GM18951 (cell line): ENCODE measurements at regions not wholly inside any gene's neighbourhood (a gene's known extent, or its start where the extent isn't known, plus 50 kb on each side); places are given as distances from the start of the nearest gene placed in this dataset.

Experiments
- POLR2A ChIP-seq: IDR thresholded peaks from 4 replicates; pipeline ENCODE4 v1.6.1; 2011; ENCODE audit warnings: mild to moderate bottlenecking; ENCODE audit not compliant: insufficient read length, insufficient read depth; ENCODE audit errors: extremely low read depth
- in situ Hi-C: fragments of 300-500 bp; cut with MboI; formaldehyde crosslinking; loops from one replicate; pipeline ENCODE4 v1.12.0; 2022; ENCODE audit warnings: low sequenced_read_pairs, mixed read lengths, inconsistent platforms; ENCODE audit not compliant: unreplicated experiment

- no peak for TF ChIP-seq POLR2A
- in situ Hi-C loops, result no loop called here
Measured at GRCh38 chr9:14508884-14509283, 184.3 kb downstream of the ZDHHC21 start.

GRCh38 chr9:14501366-14501765 is 187.4 kb upstream of the NFIB start:
- in situ Hi-C loops, result no loop called here
- no peak for TF ChIP-seq POLR2A

GRCh38 chr9:14500705-14501104 is 186.8 kb upstream of the NFIB start:
- in situ Hi-C loops, result no loop called here
- no peak for TF ChIP-seq POLR2A

DNA sequence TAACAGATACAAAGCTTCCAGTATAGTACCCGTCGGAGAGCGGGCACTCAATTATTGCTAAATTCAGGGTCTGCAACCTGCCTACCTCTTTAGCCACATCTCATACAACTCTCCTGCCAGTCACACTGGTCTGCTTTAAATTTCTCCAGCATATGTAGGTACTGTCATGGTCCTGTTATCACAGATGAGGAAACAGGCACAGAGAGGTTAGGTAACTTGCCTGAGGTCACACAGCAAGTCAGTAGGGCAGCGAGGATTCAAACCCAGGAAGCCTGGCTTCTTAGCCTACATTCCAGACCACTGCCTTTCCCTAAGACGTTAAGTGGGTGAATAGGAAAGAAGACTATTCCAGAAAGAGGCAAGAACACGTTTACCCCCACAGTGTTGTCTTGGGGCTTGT is 186.0 kb upstream of the NFIB start:
- no peak for TF ChIP-seq POLR2A
- in situ Hi-C loops, result no loop called here

DNA sequence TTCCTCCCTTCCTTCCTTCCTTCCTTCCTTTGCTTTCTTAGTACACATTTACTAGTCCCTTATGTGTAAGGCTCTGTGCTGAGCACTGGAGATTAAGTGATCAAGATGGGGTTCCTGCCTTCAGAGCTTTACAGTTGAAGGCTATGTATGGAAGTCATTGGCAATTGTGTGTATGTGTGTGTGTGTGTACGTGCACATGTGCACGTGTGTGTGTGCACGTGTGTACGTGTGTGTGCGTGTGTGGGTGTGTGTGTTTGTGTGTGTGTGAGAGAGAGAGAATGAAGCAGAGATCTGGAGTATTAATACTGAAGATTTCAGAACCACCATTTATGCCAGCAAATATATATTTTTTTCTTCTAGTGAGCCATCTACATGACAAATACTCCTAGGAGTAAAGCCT is 184.9 kb upstream of the NFIB start:
- TF ChIP-seq POLR2A, result no peak
- in situ Hi-C loops, result no loop called here

DNA sequence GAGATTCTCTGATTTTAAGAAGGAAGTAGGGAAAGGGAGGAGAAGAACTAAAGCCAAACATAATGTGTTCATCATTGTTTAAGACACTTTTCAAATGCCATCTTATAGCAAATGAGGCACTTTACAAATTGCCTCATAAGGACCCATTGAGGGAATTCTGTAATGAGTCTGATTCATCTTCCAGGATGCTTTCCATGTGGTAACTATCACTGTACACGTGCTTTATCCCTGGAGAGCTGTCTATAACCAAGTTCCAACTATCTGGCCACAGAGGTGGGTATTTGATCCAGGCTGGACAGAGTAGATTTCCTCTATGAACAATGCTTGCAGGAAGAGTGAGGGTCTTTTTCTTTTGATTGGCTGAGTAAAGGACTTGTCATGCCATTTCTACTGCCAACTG is 183.5 kb upstream of the NFIB start:
- in situ Hi-C loops, result no loop called here

GRCh38 chr9:14488421-14489190 is 174.7 kb upstream of the NFIB start:
- in situ Hi-C loops, result no loop called here
- TF ChIP-seq POLR2A, result no peak

More for the DNA sequence above, 183.5 kb upstream of the NFIB start:
- TF ChIP-seq POLR2A, result no peak

- in situ Hi-C loops, result no loop called here
- TF ChIP-seq POLR2A, result no peak
Measured at GRCh38 chr9:14487547-14488185, 173.7 kb upstream of the NFIB start.

- TF ChIP-seq POLR2A, result no peak
- in situ Hi-C loops, result no loop called here
Measured at GRCh38 chr9:14485366-14485765, 171.4 kb upstream of the NFIB start.

GRCh38 chr9:14482856-14483255 is 168.9 kb upstream of the NFIB start:
- TF ChIP-seq POLR2A, result no peak

DNA sequence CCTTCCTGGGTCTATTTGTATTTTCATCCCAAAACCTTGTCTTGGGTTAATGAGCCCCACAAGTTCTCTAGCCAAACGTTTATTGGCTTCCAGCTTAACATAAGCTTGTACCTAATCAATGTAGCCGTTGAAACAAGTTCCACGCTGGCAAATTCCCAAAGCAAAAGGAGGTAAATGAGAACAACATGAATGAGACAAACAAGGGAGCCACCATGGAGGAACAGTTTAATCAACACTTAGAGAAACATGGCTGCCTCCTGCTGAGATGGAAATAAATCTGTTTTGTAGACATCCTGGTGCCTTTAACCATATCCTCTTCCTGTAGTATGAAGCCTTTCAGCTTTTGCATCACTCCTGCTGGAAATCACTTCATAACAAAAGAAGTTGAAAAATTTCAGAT is 166.6 kb upstream of the NFIB start:
- in situ Hi-C loops, result no loop called here

More at GRCh38 chr9:14482856-14483255, 168.9 kb upstream of the NFIB start:
- in situ Hi-C loops, result no loop called here

GRCh38 chr9:14479163-14479560 is 165.2 kb upstream of the NFIB start:
- in situ Hi-C loops, result no loop called here
- no peak for TF ChIP-seq POLR2A

More for the DNA sequence above, 166.6 kb upstream of the NFIB start:
- no peak for TF ChIP-seq POLR2A

- in situ Hi-C loops, result no loop called here
- no peak for TF ChIP-seq POLR2A
Measured at GRCh38 chr9:14478175-14479162, 164.5 kb upstream of the NFIB start.
